IMR-90 (cell line): ENCODE measurements at regions not wholly inside any gene's neighbourhood (a gene's known extent, or its start where the extent isn't known, plus 50 kb on each side); places are given as distances from the start of the nearest gene placed in this dataset.
A peak's percentile ranks its signal among the peaks of the same experiment; 100 is the strongest.

Experiments
- ATAC-seq: fragments of 200-7000 bp; cut with Tn5 transposase; 2 replicates; pipeline ENCODE4 v1.9.1; 2020; ENCODE audit warnings: low read depth, mild to moderate bottlenecking, moderate library complexity
- BruUV-seq: library from RNA; stranded (reverse); fragments of 400-500 nt; replicated peaks from 2 replicates; lab custom pipeline; 2021; lab: Mats Ljungman, UMichigan
- CTCF ChIA-PET: fragments of 300-600 bp; formaldehyde crosslinking; extraction: SDS; loops from one replicate; lab custom pipeline; 2021; ENCODE audit warnings: antibody characterized with exemption; lab: Yijun Ruan, JAX
- POLR2A ChIA-PET: fragments of 300-600 bp; sonication (Branson Sonifier 250); formaldehyde crosslinking; loops from one replicate; lab custom pipeline; 2022; ENCODE audit warnings: antibody characterized with exemption; ENCODE audit not compliant: unreplicated experiment; lab: Charles Lee
- DNase-seq: peaks from one replicate; pipeline ENCODE4 v3.0.0; 2013
- H2AFZ ChIP-seq: replicated peaks from 2 replicates; pipeline ENCODE3; 2013; ENCODE audit warnings: low read length, mild to moderate bottlenecking; ENCODE audit not compliant: poor library complexity
- H2AK5ac ChIP-seq: 2 replicates; pipeline ENCODE4 v1.6.1; 2013; ENCODE audit warnings: low read depth, low read length, inconsistent platforms
- H2AK9ac ChIP-seq: replicated peaks from 2 replicates; pipeline ENCODE3; 2013; ENCODE audit warnings: mild to moderate bottlenecking, low read depth, low read length, moderate library complexity; ENCODE audit not compliant: poor library complexity
- H2BK120ac ChIP-seq: 2 replicates; pipeline ENCODE4 v1.6.1; 2013; ENCODE audit warnings: low read depth, low read length, inconsistent platforms
- H2BK15ac ChIP-seq: 3 replicates; pipeline ENCODE4 v1.6.1; 2013; ENCODE audit warnings: low read depth, low read length, inconsistent platforms
- H2BK20ac ChIP-seq: 2 replicates; pipeline ENCODE4 v1.6.1; 2013; ENCODE audit warnings: low read depth, mild to moderate bottlenecking, inconsistent platforms, low read length, moderate library complexity
- H2BK5ac ChIP-seq: 2 replicates; pipeline ENCODE4 v1.6.1; 2013; ENCODE audit warnings: mild to moderate bottlenecking, low read depth, low read length, inconsistent platforms; ENCODE audit not compliant: poor library complexity, severe bottlenecking
- H3K14ac ChIP-seq: replicated peaks from 2 replicates; pipeline ENCODE4 v1.6.1; 2013; ENCODE audit warnings: low read depth, low read length, inconsistent platforms
- H3K18ac ChIP-seq: 2 replicates; pipeline ENCODE4 v1.6.1; 2013; ENCODE audit warnings: low read depth, low read length, control low read depth
- H3K23ac ChIP-seq: 2 replicates; pipeline ENCODE4 v1.6.1; 2013; ENCODE audit warnings: low read depth, low read length, inconsistent platforms
- H3K27ac ChIP-seq: 2 replicates; pipeline ENCODE4 v1.5.1; 2013; ENCODE audit warnings: mild to moderate bottlenecking, control low read depth, low read length; ENCODE audit not compliant: insufficient read depth
- H3K27me3 ChIP-seq: 2 replicates; pipeline ENCODE4 v1.6.1; 2013; ENCODE audit warnings: low read length; ENCODE audit not compliant: control insufficient read depth, insufficient read depth
- H3K36me3 ChIP-seq: 2 replicates; pipeline ENCODE4 v1.6.1; 2013; ENCODE audit warnings: low read length, mixed read lengths; ENCODE audit not compliant: control insufficient read depth, insufficient read depth
- H3K4ac ChIP-seq: 2 replicates; pipeline ENCODE4 v1.6.1; 2013; ENCODE audit warnings: low read depth, low read length, inconsistent platforms
- H3K4me1 ChIP-seq: 2 replicates; pipeline ENCODE4 v1.6.1; 2013; ENCODE audit warnings: low read length, mixed read lengths; ENCODE audit not compliant: control insufficient read depth, insufficient read depth
- H3K4me2 ChIP-seq: 2 replicates; pipeline ENCODE4 v1.6.1; 2013; ENCODE audit warnings: low read depth, mild to moderate bottlenecking, control low read depth, low read length, moderate library complexity
- H3K4me3 ChIP-seq: 2 replicates; pipeline ENCODE4 v1.5.1; 2013; ENCODE audit warnings: low read depth, mild to moderate bottlenecking, control low read depth, low read length, moderate library complexity; ENCODE audit not compliant: insufficient read depth
- H3K56ac ChIP-seq: 2 replicates; pipeline ENCODE4 v1.6.1; 2013; ENCODE audit warnings: low read length, inconsistent platforms; ENCODE audit not compliant: insufficient read depth; ENCODE audit errors: extremely low read depth
- H3K79me1 ChIP-seq, 2 experiments: 2 replicates each; pipeline ENCODE4 v1.6.1; 2013; ENCODE audit warnings: low read length in 2 of 2, inconsistent platforms in 1 of 2, low read depth in 1 of 2
- H3K9ac ChIP-seq: 2 replicates; pipeline ENCODE4 v1.6.1; 2013; ENCODE audit warnings: low read depth, low read length, control low read depth
- H3K9me1 ChIP-seq: 2 replicates; pipeline ENCODE4 v1.6.1; 2013; ENCODE audit warnings: low read length, inconsistent platforms; ENCODE audit not compliant: insufficient read depth
- H3K9me3 ChIP-seq: 2 replicates; pipeline ENCODE4 v1.6.1; 2013; ENCODE audit warnings: low read length; ENCODE audit not compliant: control insufficient read depth, insufficient read depth
- H4K20me1 ChIP-seq: 2 replicates; pipeline ENCODE4 v1.6.1; 2013; ENCODE audit warnings: low read length, inconsistent platforms; ENCODE audit not compliant: insufficient read depth
- H4K5ac ChIP-seq: 2 replicates; pipeline ENCODE4 v1.6.1; 2013; ENCODE audit warnings: mild to moderate bottlenecking, low read depth, low read length, control low read depth
- H4K8ac ChIP-seq, 2 experiments: 2 replicates each; pipeline ENCODE4 v1.6.1; 2013; ENCODE audit warnings: low read depth in 2 of 2, low read length in 2 of 2, control low read depth in 1 of 2, inconsistent platforms in 1 of 2
- H4K91ac ChIP-seq: 2 replicates; pipeline ENCODE4 v1.6.1; 2013; ENCODE audit warnings: low read depth, low read length, inconsistent platforms; ENCODE audit not compliant: insufficient read depth
- BHLHE40 ChIP-seq: fragments of 150-350 bp; IDR thresholded peaks from 2 replicates; pipeline ENCODE4 v1.6.1; 2016; ENCODE audit warnings: mild to moderate bottlenecking, low read depth, low read length
- CEBPB ChIP-seq: IDR thresholded peaks from 2 replicates; pipeline ENCODE4 v1.6.1; 2012; ENCODE audit warnings: low read depth, low read length, improper control_type of control experiment
- CHD1 ChIP-seq: IDR thresholded peaks from 2 replicates; pipeline ENCODE4 v1.6.1; 2012; ENCODE audit warnings: low read depth, low read length, improper control_type of control experiment
- FOS ChIP-seq: fragments of 150-350 bp; IDR thresholded peaks from 2 replicates; pipeline ENCODE4 v1.6.1; 2016; ENCODE audit warnings: low read depth, low read length
- MAFK ChIP-seq: IDR thresholded peaks from 2 replicates; pipeline ENCODE4 v1.6.1; 2012; ENCODE audit warnings: low read depth, low read length, improper control_type of control experiment
- MAZ ChIP-seq: IDR thresholded peaks from 2 replicates; pipeline ENCODE4 v1.6.1; 2012; ENCODE audit warnings: low read depth, mild to moderate bottlenecking, low read length, improper control_type of control experiment, moderate library complexity, borderline replicate concordance
- MXI1 ChIP-seq: IDR thresholded peaks from 2 replicates; pipeline ENCODE4 v1.6.1; 2012; ENCODE audit warnings: low read depth, mild to moderate bottlenecking, low read length, moderate library complexity, borderline replicate concordance
- NFE2L2 ChIP-seq: fragments of 150-350 bp; IDR thresholded peaks from 2 replicates; pipeline ENCODE4 v1.6.1; 2016; ENCODE audit warnings: low read depth, mild to moderate bottlenecking, low read length
- POLR2A ChIP-seq: IDR thresholded peaks from 2 replicates; pipeline ENCODE4 v1.6.1; 2012; ENCODE audit warnings: mild to moderate bottlenecking, low read depth, low read length
- RAD21 ChIP-seq: IDR thresholded peaks from 2 replicates; pipeline ENCODE4 v1.6.1; 2012; ENCODE audit warnings: low read length, improper control_type of control experiment
- RCOR1 ChIP-seq: IDR thresholded peaks from 2 replicates; pipeline ENCODE4 v1.6.1; 2012; ENCODE audit warnings: mild to moderate bottlenecking, low read length, improper control_type of control experiment; ENCODE audit not compliant: insufficient replicate concordance
- RFX5 ChIP-seq: IDR thresholded peaks from 2 replicates; pipeline ENCODE4 v1.8.0; 2012; ENCODE audit warnings: low read depth, mild to moderate bottlenecking, low read length, moderate library complexity
- SMC3 ChIP-seq: fragments of 150-350 bp; IDR thresholded peaks from 2 replicates; pipeline ENCODE4 v1.6.1; 2016; ENCODE audit warnings: low read depth, mild to moderate bottlenecking, antibody characterized with exemption, low read length, moderate library complexity
- WGBS, 2 experiments: methylation state at CpG; one replicate each; pipeline versions ENCODE4 v1.1.5 to v1.1.7; 2013; ENCODE audit warnings: missing lambda C conversion rate in 2 of 2; ENCODE audit not compliant: insufficient read length in 1 of 2; ENCODE audit errors: extremely low coverage in 2 of 2; 5-methylcytosine and 5-hydroxymethylcytosine counted together
- dilution Hi-C: fragments of 300-500 bp; cut with HindIII; formaldehyde crosslinking; loops from one replicate; pipeline ENCODE4 v1.14.3; 2018; ENCODE audit warnings: low sequenced_read_pairs; ENCODE audit not compliant: unreplicated experiment
- in situ Hi-C: fragments of 300-500 bp; cut with MboI; formaldehyde crosslinking; loops from 3 replicates; pipeline ENCODE4 v1.14.3; 2019; ENCODE audit warnings: low sequenced_read_pairs, inconsistent platforms, mixed read lengths
- intact Hi-C: fragments of 100-400 bp; cut with micrococcal nuclease; formaldehyde crosslinking; loops from 2 replicates; pipeline ENCODE4 v1.10.0; 2022
- TF ChIP-seq, protein P1 (sequence below): conservative IDR thresholded peaks from 2 replicates; pipeline ENCODE4 v1.5.1; 2012; ENCODE audit warnings: mild to moderate bottlenecking, low read depth, low read length, improper control_type of control experiment
- TF ChIP-seq, protein P2 (sequence below): fragments of 150-350 bp; IDR thresholded peaks from 2 replicates; pipeline ENCODE4 v1.6.1; 2017; ENCODE audit warnings: mild to moderate bottlenecking, antibody characterized with exemption, low read length, low read depth
- TF ChIP-seq, protein P3 (sequence below): fragments of 150-350 bp; IDR thresholded peaks from 2 replicates; pipeline ENCODE4 v1.6.1; 2016; ENCODE audit warnings: low read depth, mild to moderate bottlenecking, low read length, moderate library complexity, borderline replicate concordance

GRCh38 chr2:12417786-12418185, 298.9 kb upstream of the TRIB2 start:
- no peak for ATAC-seq
- no peaks in the 10 kb centered on the region for H3K79me1 ChIP-seq
- H3K4me1 ChIP-seq: peaks cover 8% of the 10 kb centered on the region
- H3K27me3 ChIP-seq: no peaks in the 10 kb centered on the region
- dilution Hi-C loops: no loop called here
- TF ChIP-seq MAFK (no peak), POLR2A (no peak), MXI1 (no peak), RFX5 (no peak), NFE2L2 (no peak), RCOR1 (no peak), BHLHE40 (no peak), CHD1 (no peak), FOS (no peak), MAZ (no peak), CEBPB (no peak), RAD21 (no peak), SMC3 (no peak)
- TF ChIP-seq, protein P1, sequence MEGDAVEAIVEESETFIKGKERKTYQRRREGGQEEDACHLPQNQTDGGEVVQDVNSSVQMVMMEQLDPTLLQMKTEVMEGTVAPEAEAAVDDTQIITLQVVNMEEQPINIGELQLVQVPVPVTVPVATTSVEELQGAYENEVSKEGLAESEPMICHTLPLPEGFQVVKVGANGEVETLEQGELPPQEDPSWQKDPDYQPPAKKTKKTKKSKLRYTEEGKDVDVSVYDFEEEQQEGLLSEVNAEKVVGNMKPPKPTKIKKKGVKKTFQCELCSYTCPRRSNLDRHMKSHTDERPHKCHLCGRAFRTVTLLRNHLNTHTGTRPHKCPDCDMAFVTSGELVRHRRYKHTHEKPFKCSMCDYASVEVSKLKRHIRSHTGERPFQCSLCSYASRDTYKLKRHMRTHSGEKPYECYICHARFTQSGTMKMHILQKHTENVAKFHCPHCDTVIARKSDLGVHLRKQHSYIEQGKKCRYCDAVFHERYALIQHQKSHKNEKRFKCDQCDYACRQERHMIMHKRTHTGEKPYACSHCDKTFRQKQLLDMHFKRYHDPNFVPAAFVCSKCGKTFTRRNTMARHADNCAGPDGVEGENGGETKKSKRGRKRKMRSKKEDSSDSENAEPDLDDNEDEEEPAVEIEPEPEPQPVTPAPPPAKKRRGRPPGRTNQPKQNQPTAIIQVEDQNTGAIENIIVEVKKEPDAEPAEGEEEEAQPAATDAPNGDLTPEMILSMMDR: no peak
- TF ChIP-seq, protein P2, sequence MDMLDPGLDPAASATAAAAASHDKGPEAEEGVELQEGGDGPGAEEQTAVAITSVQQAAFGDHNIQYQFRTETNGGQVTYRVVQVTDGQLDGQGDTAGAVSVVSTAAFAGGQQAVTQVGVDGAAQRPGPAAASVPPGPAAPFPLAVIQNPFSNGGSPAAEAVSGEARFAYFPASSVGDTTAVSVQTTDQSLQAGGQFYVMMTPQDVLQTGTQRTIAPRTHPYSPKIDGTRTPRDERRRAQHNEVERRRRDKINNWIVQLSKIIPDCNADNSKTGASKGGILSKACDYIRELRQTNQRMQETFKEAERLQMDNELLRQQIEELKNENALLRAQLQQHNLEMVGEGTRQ: no peak
- TF ChIP-seq, protein P3, sequence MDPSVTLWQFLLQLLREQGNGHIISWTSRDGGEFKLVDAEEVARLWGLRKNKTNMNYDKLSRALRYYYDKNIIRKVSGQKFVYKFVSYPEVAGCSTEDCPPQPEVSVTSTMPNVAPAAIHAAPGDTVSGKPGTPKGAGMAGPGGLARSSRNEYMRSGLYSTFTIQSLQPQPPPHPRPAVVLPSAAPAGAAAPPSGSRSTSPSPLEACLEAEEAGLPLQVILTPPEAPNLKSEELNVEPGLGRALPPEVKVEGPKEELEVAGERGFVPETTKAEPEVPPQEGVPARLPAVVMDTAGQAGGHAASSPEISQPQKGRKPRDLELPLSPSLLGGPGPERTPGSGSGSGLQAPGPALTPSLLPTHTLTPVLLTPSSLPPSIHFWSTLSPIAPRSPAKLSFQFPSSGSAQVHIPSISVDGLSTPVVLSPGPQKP: no peak
- intact Hi-C loops: loop anchor here (5.0 to 10.0 kb wide), 3 partner anchors 515 to 593 kb away; no protein-coding TSS in a partner anchor
- H2BK5ac ChIP-seq: no peak overlapping the region
- no peaks in the 10 kb centered on the region for H3K9me3 ChIP-seq
- POLR2A ChIA-PET: no interaction called here
- 60% methylated on average over 3 of the region's 6 CpGs; no CpG with 5 or more reads in 1 of the 2 experiments for WGBS, 2 experiments
- H3K27ac ChIP-seq: no peak overlapping the region
- H3K4me2 ChIP-seq: no peak overlapping the region
- 0 out of 4 replicates have a peak overlapping the region, but pooled peaks of 1 of the 2 experiments have one; percentile 4 for H4K8ac ChIP-seq
- in situ Hi-C loops: loop anchor here (10.0 kb wide), 1 partner anchor 297 kb away; the partner anchor contains the start of gene TRIB2
- H2BK120ac ChIP-seq: peak overlapping the region; percentile 38; the same call in 1 of the 2 replicates
- no peak overlapping the region for H2AFZ ChIP-seq
- H3K9ac ChIP-seq: no peak overlapping the region
- no peak overlapping the region for H2AK9ac ChIP-seq
- BruUV-seq: no TSS peak
- CTCF ChIA-PET: no interaction called here
- H3K4ac ChIP-seq: 0 out of 2 replicates have a peak overlapping the region, but pooled peaks have one; percentile 34
- no peaks in the 10 kb centered on the region for H4K20me1 ChIP-seq
- no peak overlapping the region for H3K18ac ChIP-seq
- DNase-seq: no peak
- peak overlapping the region; percentile 34; the same call in 1 of the 3 replicates for H2BK15ac ChIP-seq
- H2BK20ac ChIP-seq: no peak overlapping the region
- H3K9me1 ChIP-seq: peaks cover 4% of the 10 kb centered on the region
- H4K91ac ChIP-seq: no peak overlapping the region
- H3K23ac ChIP-seq: no peak overlapping the region
- no peaks in the 10 kb centered on the region for H3K36me3 ChIP-seq
- H2AK5ac ChIP-seq: 0 out of 2 replicates have a peak overlapping the region, but pooled peaks have one; percentile 27
- H3K14ac ChIP-seq: no peak overlapping the region
- H3K56ac ChIP-seq: no peak overlapping the region
- H4K5ac ChIP-seq: no peak overlapping the region
- H3K4me3 ChIP-seq: no peak overlapping the region
